C1 segment of cervical spinal cord (tissue), 14 donors: ENCODE measurements at regions not wholly inside any gene's neighbourhood (a gene's known extent, or its start where the extent isn't known, plus 50 kb on each side); places are given as distances from the start of the nearest gene placed in this dataset.
A peak's percentile ranks its signal among the peaks of the same experiment; 100 is the strongest.

ENCODE experiments used
- DNase-seq, 14 donors: peaks; one replicate each; lab custom pipeline; 2025; lab: John Stamatoyannopoulos, UW

- DNase-seq: no peak
Measured at GRCh38 chr14:101178184-101179072, 274.9 kb upstream of the RTL1 start.

DNA sequence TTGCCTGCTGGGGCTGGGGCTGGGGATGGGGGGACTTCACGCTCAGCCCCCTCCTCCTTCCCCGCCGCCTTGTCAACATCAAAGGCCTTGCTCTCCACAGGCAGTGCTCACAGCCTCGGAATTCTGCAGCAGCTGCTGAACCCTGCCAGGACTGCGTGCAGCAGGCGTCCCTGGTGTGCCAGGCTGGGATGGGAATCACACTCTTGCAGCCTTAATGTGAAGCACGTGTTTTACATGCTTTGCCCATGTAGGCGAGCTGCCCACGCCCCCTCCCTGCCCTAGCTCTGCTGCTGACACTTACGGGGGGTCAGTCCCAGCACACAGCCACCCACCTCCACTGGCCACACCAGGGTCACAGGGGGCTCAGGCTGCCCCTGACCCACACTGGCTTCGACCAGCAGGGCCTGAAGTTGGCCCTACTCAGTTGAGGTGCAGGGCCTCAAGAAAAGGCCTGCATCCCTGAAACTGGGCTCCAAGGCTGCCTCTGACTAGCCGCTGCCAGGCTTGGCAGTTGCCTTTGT lies 276.2 kb upstream of the RTL1 start:
- DNase-seq: no peak

DNA sequence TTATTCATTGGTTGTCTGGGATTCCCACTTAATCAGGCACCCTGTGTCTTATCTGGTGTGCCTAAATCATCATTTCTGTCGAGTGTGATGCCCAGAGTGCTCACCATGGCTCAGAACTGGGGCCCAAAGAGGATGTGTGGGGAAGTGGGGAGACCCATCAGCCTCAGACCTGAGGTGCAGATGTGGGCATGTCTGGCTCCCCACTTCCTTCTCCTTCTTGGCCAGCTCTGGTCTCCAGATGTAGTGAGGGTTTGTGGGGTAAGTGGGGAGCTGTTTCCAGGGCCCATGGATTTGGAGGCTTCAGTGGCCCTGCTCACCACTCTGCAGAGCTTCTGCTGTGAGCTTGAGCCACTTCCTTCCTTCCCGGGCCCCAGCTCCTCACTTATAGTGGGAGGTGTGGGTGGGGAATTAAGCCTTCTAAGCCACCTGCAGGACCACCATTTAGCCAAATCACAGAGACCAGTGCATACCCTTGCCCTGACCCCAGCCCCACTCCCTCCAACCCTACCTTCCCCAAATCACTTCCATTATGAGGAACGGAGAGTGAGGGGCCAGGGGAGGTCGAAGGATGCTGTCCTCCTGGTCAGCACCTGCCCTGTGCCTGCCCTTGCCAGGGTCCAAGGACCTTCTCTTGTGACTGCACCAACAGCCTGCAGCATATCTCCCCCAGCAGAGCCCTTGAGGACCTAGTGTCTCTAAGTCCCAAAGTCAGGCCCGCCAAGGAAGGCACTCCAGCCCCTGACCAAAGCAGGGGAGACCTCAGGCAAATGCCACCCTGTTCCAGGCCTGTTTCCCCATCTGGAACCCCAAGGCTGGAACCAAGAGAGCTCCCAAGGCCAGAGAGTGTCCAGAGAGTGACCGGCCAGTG lies 278.2 kb upstream of the RTL1 start:
- DNase-seq: no peak

GRCh38 chr14:101182476-101182875 lies 279.0 kb upstream of the RTL1 start:
- DNase-seq: no peak

GRCh38 chr14:101183376-101184103 lies 280.0 kb upstream of the RTL1 start:
- DNase-seq: peak in 1 of 14 donors; percentile 12

DNA sequence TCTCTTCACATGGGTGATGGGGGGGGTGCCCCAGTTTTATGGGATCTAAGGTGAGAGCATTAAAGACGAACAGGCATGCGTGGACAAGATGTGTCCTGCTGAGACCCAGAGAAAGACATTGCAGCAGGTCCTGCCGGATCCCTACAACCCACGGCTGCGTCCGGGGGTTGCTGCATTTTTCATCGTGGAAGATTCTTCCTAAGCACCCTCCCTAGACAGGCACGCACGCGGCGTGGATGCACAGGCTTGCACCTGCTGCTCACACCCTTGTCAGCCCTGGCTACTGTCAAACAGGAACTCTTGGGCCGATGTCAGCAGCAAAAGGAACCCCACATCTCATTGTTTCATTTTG lies 280.6 kb upstream of the RTL1 start:
- DNase-seq: no peak

DNA sequence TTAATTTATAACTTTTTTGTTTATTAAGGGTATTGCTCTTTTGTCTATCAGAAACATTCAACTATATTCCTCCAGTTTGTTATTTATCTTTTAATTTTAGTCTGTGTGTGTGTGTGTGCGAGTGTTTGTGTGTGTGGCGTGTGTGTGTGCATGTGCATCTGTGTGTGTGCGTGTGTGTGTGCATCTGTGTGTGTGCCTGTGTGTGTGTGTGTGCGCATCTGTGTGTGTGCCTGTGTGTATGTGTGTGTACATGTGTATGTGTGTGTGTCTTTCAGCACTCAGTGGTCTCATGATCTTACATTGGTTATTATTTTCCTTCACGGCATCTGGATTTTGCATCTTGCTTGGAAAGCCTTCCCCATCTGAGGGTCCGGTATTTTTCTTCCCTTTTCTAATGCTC lies 281.1 kb upstream of the RTL1 start:
- no peak for DNase-seq

DNA sequence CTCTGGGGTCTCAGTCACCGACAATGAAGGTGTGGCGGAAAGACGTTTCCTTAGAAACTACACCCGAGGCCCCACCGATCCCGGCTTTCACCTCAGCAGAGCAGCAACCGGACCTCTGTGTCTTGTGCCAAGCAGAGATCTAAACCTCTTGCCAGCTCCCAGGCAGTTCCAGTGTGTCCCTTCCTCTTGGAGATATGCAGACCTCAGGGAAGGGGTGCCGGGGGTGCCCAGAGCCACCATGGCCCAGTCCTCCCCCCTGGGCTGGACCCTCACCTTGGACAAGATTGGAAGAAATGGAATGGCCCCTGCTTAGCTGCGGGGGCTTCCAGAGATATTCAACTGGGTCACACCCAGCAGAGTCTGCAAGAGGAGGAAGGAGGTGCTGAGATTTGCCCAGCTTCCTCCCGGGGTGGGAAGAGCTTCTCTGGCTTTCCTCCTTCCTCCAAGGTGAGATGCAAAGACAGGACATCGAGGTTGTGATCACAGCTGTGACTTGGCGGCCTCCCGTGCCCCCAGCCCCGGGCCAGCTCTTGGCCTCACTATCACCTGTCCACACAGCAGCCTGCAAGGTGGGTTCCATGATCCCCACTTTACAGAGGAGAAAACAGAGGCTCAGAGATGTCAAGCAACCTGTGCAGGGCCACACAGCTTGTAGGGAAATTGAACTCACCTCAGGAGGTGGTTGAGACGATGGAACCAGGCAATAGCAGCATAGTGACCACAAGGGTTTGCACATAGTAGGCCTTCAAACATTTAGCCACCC lies 281.7 kb upstream of the RTL1 start:
- no peak for DNase-seq

DNA sequence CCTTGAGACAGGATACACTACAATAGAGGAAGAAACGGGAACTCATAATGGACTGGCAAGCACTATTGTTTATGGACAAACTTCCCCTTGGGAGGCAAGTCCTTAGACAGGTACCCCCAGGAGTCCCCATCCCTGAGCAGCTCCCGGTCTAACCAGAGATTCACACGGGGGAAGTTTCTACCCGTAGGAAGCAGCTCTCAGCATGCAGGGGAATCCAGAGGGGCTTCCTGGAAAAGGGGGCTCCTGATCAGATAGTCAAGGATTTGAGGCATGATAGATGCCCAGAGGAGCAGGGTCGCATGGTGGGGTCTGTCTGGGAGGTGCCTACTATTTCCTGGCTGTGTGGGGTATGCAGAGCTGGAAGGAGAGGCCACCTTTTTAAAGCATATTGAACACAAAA lies 282.4 kb upstream of the RTL1 start:
- DNase-seq: no peak

DNA sequence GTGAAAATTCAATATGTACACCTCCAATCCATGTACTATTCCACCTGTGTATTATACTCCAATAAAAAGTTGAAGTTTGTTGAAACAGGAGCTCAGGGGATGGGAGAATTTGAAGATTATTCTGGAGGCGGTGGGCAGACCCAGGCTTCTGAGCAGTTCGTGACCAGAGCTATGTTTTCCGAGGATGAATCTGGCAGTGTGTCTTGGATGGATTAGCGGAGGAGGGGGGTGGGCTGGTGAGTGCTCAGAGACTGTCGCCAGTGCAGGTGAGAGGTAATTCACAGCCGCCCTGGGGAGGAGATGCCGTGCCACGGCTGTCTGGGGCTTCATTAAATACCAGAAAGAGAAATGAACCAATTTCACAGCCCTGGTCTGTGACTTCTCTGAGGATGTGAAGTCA lies 283.0 kb upstream of the RTL1 start:
- DNase-seq: no peak

- no peak for DNase-seq
Measured at GRCh38 chr14:101186992-101187815, 283.7 kb upstream of the RTL1 start.

DNA sequence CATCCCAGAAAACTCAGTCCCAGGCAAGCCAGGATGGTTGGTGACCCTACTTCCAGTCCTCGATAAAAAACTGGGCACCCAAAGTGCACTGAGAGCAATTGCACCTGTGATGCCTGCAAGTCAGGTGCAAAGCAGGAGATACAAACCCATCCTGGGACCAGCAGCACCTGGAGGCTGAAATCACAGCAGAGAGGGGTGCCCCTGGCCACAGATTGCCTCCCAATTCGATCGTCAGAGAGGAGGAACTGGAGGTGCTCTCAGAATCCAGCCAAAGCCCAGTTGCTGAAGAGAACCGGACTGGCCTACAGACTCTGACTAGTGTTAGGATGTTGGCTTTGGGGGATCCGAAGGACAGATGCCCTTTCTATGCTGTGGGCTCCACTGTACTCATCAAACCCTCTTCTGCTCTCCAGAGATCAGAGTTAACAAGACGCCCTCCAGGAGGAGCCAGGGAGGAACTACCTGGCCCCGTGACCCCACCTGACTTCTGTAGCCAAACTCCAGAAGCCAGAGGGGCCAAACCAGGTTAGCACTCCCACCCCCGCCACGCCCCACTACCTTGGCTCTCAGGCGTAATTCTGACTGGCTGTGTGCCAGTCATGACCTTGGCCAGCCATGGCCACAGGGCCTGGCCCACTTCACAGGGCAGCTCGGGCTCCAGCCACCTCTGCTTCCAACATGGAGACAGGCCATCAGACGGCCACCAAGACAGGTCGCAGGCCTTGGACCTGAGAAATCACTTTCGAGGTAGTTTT lies 284.5 kb upstream of the RTL1 start:
- DNase-seq: no peak

DNA sequence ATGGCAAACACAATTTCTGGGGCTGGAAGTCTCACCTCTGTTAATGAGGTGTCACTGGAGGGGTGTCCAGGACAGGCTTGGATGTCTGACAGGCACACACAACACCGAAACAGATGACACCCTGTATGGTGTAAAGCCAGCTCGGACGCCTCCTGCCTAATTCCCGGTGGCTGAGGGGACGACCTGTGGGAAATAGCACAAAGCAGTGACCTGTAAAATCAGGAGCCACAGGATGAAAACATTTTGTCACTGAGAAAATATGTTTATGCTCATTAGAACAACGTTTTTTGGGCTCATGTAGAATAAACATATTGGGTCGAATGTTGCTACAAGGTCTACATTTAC lies 285.0 kb upstream of the RTL1 start:
- no peak for DNase-seq

DNA sequence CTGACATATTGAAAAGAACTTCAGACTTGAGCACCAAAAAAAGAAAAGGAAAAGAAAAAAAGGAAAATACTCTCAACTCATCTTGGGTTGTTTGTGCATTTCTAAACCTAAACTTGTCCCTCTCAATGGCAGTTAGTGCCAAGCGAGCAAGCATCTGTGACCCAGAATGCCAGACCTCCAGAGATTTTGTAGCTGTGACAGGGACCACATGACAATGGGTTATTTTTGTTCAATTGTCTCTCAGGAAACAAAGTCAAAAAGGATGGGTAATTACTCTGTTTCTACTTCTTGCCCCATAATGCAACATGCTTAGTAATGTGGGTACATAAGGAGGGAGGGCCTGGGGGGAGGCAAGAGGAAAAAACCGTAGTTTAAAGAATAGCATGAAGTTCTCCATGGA lies 285.7 kb upstream of the RTL1 start:
- DNase-seq: no peak

- no peak for DNase-seq
Measured at GRCh38 chr14:101189962-101190560, 286.5 kb upstream of the RTL1 start.

DNA sequence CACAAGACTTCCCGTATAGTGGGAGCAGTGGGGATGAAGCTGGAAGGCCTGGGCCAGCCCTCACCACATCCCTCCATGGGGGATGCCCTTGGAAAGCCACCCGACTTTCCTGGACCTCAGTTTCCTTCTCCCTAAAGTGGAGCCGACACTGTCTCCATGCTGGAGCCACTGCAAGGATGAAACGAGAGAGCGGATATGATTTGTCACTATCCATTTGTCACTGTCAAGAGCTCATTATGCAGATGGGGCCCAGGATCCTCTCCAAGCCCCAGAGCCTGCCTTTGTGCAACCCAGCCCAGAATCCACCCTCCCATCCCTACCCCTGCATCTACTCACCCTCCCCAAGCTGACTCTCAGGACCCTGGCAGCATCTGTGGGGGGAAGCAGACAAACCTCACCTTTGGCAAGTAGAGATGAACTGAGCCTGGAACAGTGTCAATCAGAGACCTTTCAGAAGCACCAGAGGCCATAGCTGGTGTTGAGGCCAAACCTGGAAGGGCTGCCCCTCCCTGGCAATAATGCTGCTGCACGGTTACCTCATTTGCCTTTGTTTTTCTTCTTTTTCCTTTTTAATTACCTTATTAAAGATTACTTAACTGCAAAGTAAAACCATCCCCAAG lies 287.7 kb upstream of the RTL1 start:
- no peak for DNase-seq

- DNase-seq: peak in 1 of 14 donors; percentile 76
Measured at GRCh38 chr14:101191721-101192660, 288.5 kb upstream of the RTL1 start.

- DNase-seq: no peak
Measured at GRCh38 chr14:101192661-101193000, 289.1 kb upstream of the RTL1 start.
